AG10803 (cell line): ENCODE measurements at regions not wholly inside any gene's neighbourhood (a gene's known extent, or its start where the extent isn't known, plus 50 kb on each side); places are given as distances from the start of the nearest gene placed in this dataset.
A peak's percentile ranks its signal among the peaks of the same experiment; 100 is the strongest.

ENCODE experiments used
- DNase-seq: peaks from one replicate; pipeline ENCODE4 v3.0.0; 2010; ENCODE audit warnings: low read depth
- H3K4me3 ChIP-seq: 2 replicates; pipeline ENCODE4 v1.5.1; 2011; ENCODE audit warnings: mild to moderate bottlenecking, low read length, control low read depth
- CTCF ChIP-seq: conservative IDR thresholded peaks from 2 replicates; pipeline ENCODE4 v1.5.1; 2011; ENCODE audit warnings: mild to moderate bottlenecking, low read length, control low read depth, inconsistent platforms

- no peak for TF ChIP-seq CTCF
- DNase-seq, result no peak
- no peak overlapping the region for H3K4me3 ChIP-seq
These were observed 95.8 kb downstream of the S1PR1 start for GRCh38 chr1:101332633-101333032.

DNA sequence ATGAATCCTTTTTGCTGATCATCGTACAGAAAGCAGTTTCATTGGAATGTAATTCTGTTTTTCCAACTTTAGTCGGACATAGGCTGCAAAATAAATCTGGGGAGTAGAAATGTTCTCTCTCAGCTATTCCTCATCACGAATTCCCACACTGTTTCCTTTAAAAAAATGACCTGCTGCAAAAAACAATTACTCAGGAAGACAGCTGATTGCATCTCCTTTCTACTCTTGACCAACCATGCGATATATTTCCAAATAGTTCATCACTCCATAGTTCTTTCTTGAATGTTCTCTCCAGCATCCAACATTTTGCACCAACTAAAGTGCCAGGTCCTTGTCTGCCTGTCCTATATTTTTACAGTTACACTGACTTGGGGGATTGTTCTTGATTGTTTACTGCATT lies 96.4 kb downstream of the S1PR1 start:
- H3K4me3 ChIP-seq, result no peak overlapping the region
- no peak for DNase-seq
- TF ChIP-seq CTCF, result no peak

DNA sequence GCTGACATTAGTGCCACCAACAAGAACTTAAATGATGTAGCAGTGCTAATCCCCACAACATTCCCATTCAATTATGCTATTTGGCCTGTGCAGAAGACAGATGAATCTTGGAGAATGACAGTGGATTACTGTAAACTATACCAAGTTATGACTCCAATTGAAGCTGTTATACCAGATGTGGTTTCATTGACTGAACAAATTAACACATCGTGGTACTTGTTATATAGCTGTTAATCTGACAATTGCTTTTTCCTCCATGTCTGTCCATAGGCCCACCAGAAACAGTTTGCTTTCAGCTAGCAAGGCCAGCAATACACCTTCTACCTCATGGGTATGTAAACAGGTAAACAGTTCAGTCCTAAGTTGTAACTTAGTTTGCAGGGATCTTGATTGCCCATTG lies 101.1 kb downstream of the S1PR1 start:
- no peak for TF ChIP-seq CTCF
- no peak overlapping the region for H3K4me3 ChIP-seq
- no peak for DNase-seq

- TF ChIP-seq CTCF, result no peak
- peak; percentile 11 for DNase-seq
- H3K4me3 ChIP-seq, result no peak overlapping the region
These were observed 102.1 kb downstream of the S1PR1 start for GRCh38 chr1:101338714-101339430.

DNA sequence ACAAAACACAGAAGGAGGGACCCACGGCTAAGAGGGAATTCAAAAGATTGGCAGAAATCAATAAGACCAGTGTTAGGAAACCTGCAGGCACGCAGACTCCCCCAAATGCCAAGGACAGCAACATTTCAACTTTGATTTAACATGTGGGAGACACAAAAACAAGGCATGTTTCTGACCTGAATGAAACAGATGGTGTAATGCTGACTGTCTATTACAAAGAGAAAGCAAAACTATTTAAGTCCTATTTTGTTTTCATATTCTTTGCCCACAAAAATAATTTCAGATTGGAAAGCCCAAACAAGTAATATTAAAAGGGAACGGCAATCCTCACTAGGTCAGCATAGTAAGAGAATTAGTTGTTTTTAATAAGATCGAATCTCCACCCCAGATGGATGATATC lies 107.9 kb downstream of the S1PR1 start:
- no peak for TF ChIP-seq CTCF
- H3K4me3 ChIP-seq, result no peak overlapping the region
- DNase-seq, result no peak

DNA sequence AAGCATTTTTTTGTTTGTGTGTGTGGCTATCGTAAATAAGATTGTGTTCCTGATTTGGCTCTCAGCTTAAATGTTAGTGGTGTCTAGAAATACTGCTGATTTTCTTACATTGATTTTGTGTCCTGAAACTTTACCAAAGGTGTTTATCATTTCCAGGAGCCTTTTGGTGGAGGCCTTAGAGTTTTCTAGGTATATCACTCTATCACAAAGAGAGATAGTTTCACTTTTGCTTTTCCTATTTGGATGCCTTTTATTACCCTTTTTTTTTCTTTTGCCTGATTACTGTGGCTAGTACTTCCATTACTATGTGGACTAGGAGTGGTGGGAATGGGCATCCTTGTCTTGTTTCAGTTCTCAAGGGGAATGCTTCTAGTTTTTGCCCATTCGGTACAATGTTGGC lies 109.6 kb downstream of the S1PR1 start:
- H3K4me3 ChIP-seq, result no peak overlapping the region
- DNase-seq, result no peak
- TF ChIP-seq CTCF, result no peak

DNA sequence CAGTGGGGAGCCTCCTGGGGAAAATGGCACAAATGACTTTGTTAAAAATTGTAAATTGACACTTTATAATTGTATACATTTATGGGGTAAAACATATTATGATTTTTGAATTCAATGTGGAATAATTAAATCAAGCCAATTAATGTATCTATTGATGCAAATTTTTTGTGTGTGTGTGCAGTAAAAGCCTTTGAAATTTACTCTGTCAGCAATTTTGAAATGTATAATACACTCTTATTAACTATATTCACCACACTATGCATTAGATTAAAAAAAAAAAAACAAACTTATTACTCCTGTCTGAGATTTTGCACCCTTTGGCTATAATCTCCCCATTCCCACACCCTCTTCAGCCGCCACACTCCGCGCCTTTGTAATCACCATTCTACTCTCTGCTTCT lies 119.2 kb downstream of the S1PR1 start:
- no peak overlapping the region for H3K4me3 ChIP-seq
- no peak for TF ChIP-seq CTCF
- no peak for DNase-seq
